ENCODE measurements at regions not wholly inside any gene's neighbourhood (a gene's known extent, or its start where the extent isn't known, plus 50 kb on each side); places are given as distances from the start of the nearest gene placed in this dataset.

- Histone ChIP-seq H3K9me3 (replicated peaks; ENCODE audit: control insufficient read depth, insufficient read depth, low read length) (no peaks in the 10 kb centered on the region), H3K9me1 (replicated peaks; ENCODE audit: control insufficient read depth, extremely low read depth, insufficient read depth, low read length) (no peaks in the 10 kb centered on the region), H2AFZ (ENCODE audit: low read depth, low read length) (no peak overlapping the region), H3K4me1 (ENCODE audit: control insufficient read depth, extremely low read depth, insufficient read depth, low read length) (no peaks in the 10 kb centered on the region), H3K4me3 (replicated peaks in 1 of 3; ENCODE audit: insufficient read depth in 1 of 3, low read depth in 1 of 3, low read length in 3 of 3) (no peak overlapping the region), H3K27ac (ENCODE audit: insufficient read depth, low read depth, low read length) (no peak overlapping the region), H4K20me1 (replicated peaks; ENCODE audit: control insufficient read depth, extremely low read depth, insufficient read depth, low read length) (no peaks in the 10 kb centered on the region), H3K27me3 (ENCODE audit: control insufficient read depth in 2 of 2, insufficient read depth in 2 of 2, low read length in 2 of 2) (no peaks in the 10 kb centered on the region), H3K79me2 (ENCODE audit: control insufficient read depth, insufficient read depth, low read length) (no peaks in the 10 kb centered on the region), H3K36me3 (ENCODE audit: control insufficient read depth in 2 of 2, extremely low read depth in 1 of 2, insufficient read depth in 2 of 2, low read length in 2 of 2) (no peaks in the 10 kb centered on the region), H3K4me2 (ENCODE audit: insufficient read depth, low read length) (no peak overlapping the region), H3K9ac (replicated peaks; ENCODE audit: extremely low read depth, insufficient read depth, low read length) (no peak overlapping the region)
- POLR2A ChIA-PET, result no interaction called here
- no peak for FAIRE-seq
- BruUV-seq (replicated peaks), result no TSS peak
- DNase-seq (ENCODE audit: low read depth, low spot score), result no peak
- intact Hi-C loops (cut with micrococcal nuclease), result no loop called here
- no peak for TF ChIP-seq MYC (IDR thresholded peaks at IDR 0.05; ENCODE audit: low read depth, low read length)
- no peak for TF ChIP-seq GATA2 (IDR thresholded peaks at IDR 0.05; ENCODE audit: insufficient read depth, insufficient read length, low read depth, low read length)
- TF ChIP-seq FOS (IDR thresholded peaks at IDR 0.05; ENCODE audit: borderline replicate concordance, insufficient read depth, low read length), result no peak
- no peak for TF ChIP-seq POLR2AphosphoS5 (IDR thresholded peaks at IDR 0.05; ENCODE audit: insufficient read depth, low read depth, low read length)
- no peak for TF ChIP-seq POLR2A (IDR thresholded peaks at IDR 0.05; ENCODE audit: low read depth, low read length)
- TF ChIP-seq, protein P1, sequence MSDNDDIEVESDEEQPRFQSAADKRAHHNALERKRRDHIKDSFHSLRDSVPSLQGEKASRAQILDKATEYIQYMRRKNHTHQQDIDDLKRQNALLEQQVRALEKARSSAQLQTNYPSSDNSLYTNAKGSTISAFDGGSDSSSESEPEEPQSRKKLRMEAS (IDR thresholded peaks at IDR 0.05; ENCODE audit: insufficient read depth, insufficient read length), result no peak
- TF ChIP-seq CTCF (IDR thresholded peaks at IDR 0.05; ENCODE audit: extremely low read depth in 1 of 2, insufficient read depth in 1 of 2, low read depth in 1 of 2, low read length in 2 of 2), result no peak
- no peak for TF ChIP-seq EZH2 (IDR thresholded peaks at IDR 0.05; ENCODE audit: borderline replicate concordance, low read depth, low read length, severe bottlenecking)
- TF ChIP-seq JUN (IDR thresholded peaks at IDR 0.05; ENCODE audit: borderline replicate concordance, insufficient read depth, insufficient read length, low read depth), result no peak
- CTCF ChIA-PET, result no interaction called here
- dilution Hi-C loops (cut with MboI; ENCODE audit: extremely low pct_ligation_motif_present, low sequenced_read_pairs), result no loop called here
Observed at GRCh38 chr11:82355313-82355823, 378.3 kb downstream of the FAM181B start.
